GM18517 (cell line): ENCODE measurements at regions not wholly inside any gene's neighbourhood (a gene's known extent, or its start where the extent isn't known, plus 50 kb on each side); places are given as distances from the start of the nearest gene placed in this dataset.

Source experiments
- ATAC-seq: cut with Tn5 transposase; IDR thresholded peaks from one replicate; pipeline ENCODE4 v1.9.1; 2021; ENCODE audit warnings: mild to moderate bottlenecking, moderate library complexity; ENCODE audit not compliant: unreplicated experiment

- ATAC-seq: no peak
Observed at GRCh38 chr9:116094846-116095245, 58.7 kb upstream of the PAPPA start.

DNA sequence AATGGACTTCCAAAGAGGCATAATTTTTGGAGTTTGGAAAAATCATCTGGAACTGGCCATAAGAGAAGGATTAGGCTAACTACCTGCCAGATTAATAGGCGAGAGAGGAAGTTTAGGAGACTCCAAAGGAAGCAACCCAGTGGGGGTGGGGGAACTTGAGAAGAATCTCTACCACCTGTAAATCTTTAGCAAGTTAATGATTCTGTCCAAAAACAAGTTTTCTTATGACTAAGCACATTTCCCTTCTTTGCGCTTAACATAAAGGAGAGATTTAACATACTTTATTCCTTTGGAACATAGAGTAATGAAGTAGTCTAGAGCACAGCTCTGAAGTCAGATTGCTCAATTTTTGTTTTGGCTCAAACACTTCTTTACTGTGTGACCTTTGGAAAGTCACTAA is 58.2 kb upstream of the PAPPA start:
- ATAC-seq: no peak

GRCh38 chr9:116096046-116096445 is 57.5 kb upstream of the PAPPA start:
- no peak for ATAC-seq

- ATAC-seq: no peak
Observed at GRCh38 chr9:116096853-116097252, 56.7 kb upstream of the PAPPA start.

GRCh38 chr9:116098476-116098875 is 55.1 kb upstream of the PAPPA start:
- no peak for ATAC-seq

DNA sequence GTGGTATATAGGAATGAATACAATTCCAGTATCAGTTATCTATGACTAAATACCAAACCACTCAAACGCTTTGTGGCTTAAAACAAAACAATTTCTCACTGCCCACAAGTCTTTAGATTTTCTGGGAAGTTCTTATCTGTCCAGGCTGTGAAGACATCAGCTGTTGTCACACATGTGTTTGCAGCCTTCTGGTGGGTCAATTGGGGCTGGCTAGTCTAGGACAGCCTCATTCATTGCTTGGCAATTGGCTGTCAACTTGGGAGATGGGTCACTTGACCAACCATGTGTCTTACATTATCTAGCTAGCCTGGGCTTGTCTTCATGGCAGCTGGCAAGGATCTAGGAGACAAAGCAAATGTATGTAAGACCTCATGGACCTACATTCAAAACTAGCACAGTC is 53.8 kb upstream of the PAPPA start:
- no peak for ATAC-seq

DNA sequence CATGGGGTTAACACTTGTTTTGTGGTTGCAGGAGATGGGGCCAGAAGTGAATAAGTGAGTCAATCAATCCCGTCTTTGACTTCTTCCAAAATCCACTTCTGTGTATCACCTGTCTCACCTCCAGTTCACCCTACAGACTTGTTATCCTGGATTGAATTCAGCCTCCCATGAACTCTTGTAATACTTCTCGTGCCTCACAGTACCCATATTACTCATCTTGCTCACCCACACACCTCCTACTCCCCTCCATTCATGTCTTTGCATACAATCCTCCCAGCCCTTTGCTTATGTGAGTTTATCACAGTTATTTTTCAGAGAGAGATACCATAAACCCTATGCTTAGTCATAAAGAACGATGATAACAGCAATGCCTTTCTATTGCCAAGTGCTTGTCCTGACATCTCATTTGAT is 52.9 kb upstream of the PAPPA start:
- no peak for ATAC-seq

DNA sequence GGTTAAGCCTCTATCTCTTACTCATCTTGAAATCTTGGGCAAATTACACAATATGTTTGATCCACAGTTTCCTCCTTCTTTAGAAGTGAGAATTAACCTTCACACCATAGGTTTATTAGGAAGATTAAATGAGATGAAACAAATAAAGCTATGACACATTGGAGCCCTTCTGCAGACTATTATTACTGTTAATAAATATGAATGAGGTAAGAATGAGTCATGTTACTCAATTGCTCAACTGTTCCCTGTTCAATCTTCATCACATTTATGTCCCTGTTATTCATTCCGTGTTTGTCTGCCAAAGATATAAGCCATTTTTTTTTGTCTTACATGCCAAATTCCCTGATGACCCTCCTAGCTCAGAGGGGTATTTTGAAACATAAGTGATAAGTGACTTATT is 52.1 kb upstream of the PAPPA start:
- no peak for ATAC-seq

DNA sequence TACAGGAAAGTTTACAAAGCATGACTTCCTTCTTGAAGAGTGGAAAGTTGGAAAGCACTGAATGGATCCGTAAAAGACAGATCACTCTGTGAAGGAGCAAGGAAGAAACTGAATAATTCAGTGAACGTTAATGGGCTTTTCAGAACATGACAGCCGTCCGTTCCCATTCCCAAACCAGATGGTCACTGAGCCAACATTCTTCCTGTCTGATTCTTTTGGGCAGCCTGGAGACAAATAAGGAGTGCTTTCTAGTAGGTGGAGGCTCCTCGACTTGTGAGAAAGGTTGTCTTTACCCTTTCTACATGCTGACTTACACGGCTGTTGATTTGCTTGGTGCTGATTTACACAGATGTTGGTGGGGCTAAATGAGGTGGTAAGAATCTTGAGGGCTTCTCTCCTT is 51.0 kb upstream of the PAPPA start:
- no peak for ATAC-seq
